Stimulated activated CD4-positive, alpha-beta T cell treated with anti-CD3 and anti-CD28 coated beads, Interleukin-2, amount 100 ng/mL, for 48 hours (primary cell): ENCODE measurements at regions not wholly inside any gene's neighbourhood (a gene's known extent, or its start where the extent isn't known, plus 50 kb on each side); places are given as distances from the start of the nearest gene placed in this dataset.
"Not testable (repeated sequence)": the region's sequence is repeated elsewhere in the genome, so short reads cannot be mapped to it uniquely, and the experiment has no call there.

Experiments used
- DNase-seq, 2 donors: peaks; one replicate each; pipeline ENCODE4 v3.0.0-alpha.2; 2020

DNA sequence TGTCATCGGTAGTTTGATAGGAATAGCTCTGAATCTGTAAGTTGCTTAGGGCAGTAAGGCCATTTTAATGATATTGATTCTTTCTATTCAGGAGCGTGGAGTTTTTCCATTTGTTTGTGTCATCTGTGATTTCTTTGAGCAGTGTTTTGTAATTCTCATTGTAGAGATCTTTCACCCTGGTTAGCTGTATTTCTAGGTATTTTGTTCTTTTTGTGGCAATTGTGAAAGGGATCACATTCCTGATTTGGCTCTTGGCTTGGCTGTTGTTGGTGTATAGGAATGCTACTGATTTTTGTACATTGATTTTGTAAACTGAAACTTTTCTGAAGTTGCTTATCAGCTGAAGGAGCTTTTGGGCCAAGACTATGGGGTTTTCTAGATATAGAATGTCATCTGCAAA is 115.7 kb upstream of the NR3C1 start:
- DNase-seq: not testable (repeated sequence)

DNA sequence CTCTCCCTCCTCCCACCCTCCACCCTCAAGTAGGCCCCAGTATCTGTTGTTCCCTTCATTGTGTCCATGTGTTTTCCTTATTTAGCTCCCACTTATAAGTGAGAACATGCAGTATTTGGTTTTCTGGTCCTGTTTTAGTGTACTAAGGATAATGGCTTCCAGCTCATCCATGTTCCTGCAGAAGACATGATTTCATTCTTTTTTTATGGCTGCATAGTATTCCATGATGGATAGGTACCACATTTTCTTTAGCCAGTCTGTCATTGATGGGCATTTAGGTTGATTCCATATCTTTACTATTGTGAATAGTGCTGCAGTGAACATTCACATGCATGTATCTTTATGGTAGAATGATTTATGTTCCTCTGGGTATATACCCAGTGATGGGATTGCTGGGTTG is 114.3 kb upstream of the NR3C1 start:
- DNase-seq: not testable (repeated sequence)

DNA sequence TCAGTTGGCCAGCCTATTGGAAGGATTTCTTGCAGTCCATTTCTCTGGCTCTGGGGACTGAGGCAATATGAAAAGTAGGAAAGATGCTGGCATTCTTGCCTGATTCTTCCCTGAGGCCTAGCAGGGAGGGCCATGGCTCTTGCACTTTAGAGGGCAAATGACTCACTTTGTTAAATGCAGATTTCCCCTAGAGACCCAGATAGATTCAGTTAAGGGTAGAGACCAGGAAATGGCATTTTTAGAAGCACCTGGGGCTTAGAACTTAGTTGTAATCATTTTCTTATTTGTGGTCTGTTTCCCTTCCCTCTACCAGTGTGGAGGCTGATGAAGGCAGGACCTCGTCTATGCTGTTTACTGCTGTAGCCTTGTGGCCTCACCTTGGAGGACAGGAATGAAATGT is 112.8 kb upstream of the NR3C1 start:
- DNase-seq: no peak

DNA sequence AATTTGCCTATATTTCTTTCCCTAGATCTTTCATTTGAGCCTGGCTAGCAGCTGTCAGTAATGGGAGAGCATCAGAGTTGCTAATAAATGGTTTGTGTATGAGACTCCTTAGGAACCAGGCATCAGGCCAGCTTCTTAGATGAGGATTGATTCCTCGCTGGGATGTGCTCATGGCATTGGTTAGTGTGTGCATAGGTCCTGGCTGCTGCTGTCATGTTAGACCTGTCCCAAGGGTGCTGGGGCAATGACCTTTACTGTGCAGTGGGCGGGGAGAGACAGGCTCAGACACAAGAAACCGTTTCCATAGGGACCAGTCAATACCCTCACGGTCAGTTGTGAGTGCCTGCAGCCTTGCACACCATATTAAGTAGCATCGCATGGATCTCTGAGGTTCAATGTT is 112.3 kb upstream of the NR3C1 start:
- no peak for DNase-seq

DNA sequence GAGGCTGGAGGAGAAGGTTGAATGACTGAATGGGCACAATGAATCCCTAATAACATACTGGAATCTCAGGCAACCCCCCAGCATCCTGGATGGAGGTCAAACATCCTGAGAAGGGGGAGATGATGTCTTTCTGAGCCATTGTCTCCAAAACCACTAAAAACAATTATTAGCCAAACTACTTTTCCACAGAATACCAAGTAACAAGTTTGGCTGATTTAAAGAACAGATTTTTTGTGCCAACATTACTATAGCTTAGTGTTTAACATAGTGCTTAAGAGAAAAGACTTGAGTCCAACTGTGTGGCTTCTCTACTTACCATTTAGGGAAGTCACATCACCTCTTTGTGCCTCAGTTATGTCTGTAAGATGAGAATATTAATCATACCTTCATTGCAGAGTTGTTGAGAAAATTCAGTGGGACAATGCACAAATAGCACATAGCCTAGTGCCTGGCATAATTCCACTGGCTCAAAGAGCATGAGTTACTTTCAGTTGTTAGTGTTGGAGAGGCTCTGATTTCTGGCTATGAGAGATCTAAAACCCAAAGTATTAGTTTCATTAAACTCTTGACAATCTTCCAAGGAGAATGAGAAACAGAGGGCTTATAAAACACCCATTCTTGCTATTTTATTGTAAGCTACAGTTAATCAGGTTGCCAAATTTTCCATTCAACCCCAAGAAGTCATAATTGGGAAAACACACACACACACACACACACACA is 111.3 kb upstream of the NR3C1 start:
- DNase-seq: no peak

DNA sequence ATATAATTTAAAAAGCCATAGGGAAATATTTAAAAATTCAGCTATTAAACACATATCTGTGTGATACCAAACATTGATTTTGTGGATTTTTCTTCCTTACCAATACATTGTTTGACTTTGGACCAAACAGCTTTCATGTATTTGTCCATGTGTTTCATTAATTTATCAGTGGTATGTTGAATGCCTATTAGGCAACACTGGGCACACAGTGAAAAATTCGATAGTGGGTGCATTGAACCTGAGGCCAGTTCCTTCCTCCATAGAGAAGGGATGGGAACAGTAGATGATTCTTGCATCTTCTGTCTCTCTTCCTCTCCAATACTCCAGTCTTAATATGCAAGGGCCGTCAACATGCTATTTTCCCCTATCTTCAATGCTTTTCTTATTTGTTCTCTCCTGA is 110.2 kb upstream of the NR3C1 start:
- no peak for DNase-seq

DNA sequence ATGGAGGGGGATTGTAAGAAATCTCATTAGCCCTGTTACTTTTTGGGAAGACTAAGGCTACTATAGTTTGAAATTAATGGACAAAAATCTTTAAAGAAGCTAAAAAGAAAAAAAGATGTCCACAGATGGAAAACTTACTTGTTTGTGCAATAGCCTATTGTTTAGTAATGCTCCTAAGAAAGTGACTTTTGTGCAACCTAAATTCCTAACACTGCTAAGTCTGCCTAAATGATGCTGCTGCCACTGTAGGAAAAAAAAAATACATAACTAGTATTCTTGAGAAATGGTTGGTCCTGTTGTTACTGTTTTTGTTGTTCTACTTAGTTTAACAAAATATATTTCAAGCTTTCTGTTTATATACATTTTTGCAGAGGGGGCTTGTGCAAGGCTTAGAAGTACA is 108.2 kb upstream of the NR3C1 start:
- DNase-seq: no peak

DNA sequence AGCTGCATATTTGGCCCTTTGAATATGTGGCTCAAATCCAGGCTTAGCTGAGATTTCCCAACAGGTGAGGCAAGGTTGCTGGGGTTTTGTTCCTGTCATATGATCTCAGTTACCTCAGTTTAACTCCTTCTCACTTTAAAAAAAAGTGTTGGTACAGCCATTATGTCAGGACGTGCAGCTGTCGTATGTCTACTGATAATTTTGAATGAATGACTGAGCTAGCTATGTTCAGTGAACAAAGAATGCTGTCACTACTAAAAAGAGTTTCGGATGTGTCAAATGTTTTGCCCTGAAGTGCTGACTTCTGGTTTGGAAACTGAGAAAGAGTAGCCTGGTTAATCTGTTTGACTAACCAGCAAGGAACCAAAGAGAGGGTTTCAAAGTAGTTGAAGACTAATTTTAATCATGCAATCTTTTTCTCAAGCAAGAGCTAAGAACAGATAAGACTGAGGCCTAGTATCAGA is 106.3 kb upstream of the NR3C1 start:
- no peak for DNase-seq

DNA sequence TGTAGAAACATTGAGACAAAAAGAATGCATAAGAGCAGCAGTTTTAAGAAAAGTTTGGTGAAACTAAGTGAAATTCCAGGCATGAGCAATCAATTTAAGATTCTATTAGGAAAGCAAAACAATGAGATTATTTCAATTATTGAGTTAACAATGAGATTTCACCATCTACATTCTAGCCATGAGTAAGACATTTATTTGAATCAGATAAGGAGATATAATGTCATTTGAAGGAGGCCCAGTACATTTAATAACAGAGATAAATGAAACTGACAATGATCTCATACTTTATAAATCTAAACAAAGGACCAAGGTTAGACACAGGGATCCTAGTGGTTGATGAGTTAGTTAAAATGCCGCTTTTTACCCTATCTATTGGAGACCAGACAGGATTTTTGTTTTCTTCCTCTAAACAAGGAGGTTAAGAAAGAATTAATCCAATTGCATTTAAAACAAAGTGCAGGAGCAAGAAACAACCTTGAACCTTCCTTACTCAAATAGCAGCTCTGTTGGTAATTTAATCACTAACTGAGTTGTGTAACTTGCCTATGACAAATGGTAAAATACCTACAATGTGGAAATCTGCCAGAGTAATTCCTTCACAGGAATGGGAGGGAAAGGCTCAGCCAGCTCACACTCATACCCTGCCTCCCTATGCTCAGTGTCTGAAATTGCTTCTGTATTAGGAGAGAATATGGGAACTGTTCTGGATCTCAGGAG is 103.5 kb upstream of the NR3C1 start:
- DNase-seq: no peak

DNA sequence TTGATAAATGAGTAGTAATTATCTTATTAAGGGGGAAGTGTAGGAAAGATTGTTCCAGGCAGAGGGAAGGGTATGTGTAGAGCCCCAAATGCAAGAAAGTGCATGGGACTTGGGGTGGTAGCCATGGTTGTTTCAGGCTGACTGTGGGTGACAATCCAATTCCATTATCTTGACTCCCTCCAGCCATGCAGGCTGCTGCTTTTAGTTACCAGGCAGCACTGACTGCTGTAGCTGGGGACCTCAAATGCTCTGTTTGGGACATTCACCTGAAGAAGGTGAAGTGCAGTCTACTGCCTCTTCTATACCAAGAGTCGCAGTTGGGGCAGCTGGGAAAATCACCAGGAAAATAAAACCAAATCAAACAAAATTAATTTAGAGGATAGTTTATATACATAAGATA is 102.4 kb upstream of the NR3C1 start:
- no peak for DNase-seq

DNA sequence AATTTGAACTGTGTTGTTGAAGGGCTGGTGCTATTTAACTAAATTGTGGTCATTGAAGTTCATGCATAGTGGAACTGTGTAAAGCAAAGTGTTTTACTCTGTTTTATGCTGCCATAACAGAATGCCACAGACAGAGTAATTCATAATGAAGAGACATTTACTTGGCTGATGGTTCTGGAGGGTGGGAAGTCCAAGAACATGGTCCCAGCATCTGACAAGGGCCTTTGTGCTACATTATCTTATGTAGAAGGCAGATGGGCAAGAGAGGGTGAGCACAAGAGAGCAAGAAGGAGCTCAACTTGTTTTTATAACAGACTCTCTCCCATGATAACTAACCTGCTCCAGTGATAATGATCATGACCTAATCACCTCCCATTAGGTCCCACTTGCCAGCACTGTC is 101.9 kb upstream of the NR3C1 start:
- DNase-seq: no peak

DNA sequence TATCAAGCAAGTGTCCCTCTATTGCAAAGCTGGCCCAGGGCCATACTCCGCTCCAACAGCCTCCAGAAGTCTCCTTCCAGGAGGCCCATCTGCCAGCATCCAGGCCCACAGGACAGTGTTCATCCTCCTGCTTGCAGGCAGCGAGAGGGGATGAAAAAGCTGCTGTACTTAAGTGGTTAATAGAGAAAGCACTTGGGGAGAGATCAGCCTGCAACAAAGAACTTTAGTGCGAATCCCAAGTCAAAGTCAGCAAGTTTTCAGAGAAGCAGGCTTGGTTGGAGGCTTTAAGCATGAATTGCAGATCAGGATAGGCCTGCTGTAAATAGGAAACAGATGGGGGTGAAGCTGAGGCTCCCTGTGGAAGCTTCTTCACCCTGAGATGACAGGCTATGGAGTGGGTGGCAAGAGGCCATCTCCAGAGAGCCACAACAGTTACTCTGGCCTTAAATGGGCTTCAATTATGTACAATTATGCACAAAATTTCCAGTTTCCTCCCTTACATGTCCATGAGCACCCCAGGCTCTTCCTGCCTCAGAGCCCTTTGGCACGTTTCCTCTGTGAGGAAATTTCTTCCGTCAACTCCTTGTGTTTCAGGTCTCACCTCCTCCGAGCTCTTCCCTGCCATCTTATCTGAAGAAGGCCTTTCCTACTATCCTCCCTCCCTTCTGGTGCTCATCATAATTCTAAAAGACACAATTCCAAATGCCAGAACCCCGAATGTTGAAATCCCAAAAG is 98.0 kb upstream of the NR3C1 start:
- no peak for DNase-seq

DNA sequence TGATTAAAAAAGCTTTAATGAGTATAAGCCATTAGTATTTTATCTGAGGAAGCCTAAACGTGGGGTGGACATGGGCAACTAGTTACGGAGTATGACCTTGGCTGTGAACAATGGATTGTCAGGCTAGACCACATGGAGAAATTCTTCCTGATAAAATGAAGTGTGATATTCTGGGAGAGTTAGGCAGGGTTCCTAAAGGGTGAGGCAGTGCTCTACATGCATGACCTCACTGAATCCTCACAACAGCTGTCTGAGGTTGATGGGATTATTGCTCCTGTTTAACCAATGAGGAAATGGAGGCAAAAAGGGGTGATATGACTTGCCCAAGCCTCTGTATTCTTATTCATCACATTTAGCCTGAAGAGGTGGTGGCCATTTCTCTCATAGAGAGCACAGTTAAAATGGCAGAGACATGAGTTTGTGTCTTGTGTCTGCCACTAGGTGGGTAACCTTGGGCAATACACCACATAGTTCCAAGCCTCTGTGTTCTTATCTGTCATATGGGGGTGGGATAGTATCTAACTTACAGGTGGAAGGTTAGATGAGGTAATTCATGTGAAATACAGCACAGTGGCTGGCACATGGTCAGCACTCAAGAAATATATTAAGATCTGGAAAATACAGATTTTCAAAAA is 96.1 kb upstream of the NR3C1 start:
- no peak for DNase-seq

DNA sequence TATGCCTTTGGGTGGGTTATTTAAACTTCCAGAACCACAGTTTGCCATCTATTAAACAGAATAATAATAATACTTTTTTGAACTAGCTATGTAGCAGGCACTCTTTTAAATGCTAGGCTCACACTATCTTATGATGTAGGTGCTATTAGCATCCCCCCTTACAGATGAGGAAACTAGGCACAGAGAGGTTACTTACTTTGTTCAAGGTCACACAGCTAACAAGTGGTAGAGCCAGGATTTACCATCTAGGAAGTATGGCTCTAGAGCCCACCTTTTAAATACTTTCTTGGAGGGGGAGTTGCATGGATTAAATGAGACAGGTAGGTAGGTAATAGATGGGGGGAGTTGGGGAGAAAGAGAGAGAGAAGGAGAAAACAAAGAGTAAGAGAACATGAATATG is 95.3 kb upstream of the NR3C1 start:
- no peak for DNase-seq

DNA sequence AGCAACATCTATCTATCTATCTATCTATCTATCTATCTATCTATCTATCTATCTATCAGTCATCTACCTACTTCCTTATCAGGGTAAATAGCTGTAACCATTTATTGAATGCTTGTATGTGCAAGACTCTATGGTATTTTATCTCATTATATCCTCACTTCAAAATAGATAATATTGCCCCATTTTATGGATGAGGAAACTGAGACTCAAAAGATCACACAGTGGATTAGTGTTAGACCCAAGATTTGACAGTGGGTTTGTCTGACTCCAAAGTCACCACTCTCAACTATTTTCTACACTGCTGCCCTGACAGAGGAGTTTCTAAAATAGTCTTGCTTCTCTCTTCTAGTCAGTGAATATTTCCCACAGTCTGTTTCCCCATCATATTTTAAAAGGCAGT is 94.3 kb upstream of the NR3C1 start:
- no peak for DNase-seq

DNA sequence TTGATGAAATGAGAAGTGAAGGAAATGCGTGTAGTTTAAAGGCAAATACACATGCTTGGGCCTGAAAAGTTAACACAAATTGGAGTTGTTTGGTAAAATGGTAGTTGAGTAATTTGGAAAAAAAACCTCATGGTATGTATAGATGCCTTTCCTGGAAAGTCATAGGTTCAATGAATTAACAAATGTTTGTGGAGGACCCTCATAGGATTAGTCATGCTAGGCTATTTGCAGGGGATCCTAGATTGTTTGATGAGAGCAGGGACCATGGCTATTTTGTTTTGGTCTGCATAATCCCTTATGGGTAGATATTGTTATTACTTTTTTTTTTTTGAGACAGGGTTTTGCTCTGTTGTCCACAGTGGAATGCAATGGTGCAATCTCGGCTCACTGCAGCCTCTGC is 93.5 kb upstream of the NR3C1 start:
- no peak for DNase-seq

DNA sequence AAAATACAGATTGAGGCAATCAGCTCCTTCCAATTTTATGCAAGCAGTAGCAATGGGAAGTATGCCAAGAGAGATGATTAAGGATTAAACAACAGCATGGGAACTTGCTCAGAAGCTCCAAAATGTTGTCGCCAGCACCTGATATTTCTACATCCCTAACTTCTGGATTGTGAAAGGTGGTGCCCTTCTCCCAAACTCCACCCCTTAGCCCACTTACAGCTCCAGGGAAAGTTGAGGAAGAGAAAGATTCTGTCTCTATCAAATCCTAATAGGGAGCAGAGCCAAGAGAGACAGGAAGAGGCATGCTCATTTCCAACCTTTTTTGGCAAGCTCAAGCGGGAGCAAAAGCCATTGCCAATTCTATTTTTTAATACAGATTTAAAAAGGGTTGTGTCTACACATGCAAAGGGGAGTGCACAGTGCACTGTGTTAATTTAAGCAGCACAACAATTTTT is 92.4 kb upstream of the NR3C1 start:
- no peak for DNase-seq

DNA sequence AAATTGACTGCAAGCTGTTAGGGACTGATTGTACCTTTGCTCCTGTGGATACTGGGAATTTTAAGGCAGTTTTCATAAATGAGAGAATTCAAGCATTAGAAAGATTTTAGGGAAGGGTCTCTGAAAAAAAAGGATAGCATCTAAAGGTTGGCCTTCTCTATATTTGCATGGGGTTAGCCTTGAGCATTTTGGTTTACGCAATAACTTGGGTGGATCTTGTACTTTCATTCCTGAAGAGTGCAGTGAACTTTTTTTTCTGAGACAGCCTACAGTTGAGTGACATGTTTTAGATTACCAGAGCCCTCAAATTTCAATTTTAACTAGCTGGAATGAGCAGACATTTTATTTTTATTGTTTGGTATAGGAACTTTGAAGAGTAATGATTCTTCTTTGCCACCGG is 91.6 kb upstream of the NR3C1 start:
- DNase-seq: no peak

DNA sequence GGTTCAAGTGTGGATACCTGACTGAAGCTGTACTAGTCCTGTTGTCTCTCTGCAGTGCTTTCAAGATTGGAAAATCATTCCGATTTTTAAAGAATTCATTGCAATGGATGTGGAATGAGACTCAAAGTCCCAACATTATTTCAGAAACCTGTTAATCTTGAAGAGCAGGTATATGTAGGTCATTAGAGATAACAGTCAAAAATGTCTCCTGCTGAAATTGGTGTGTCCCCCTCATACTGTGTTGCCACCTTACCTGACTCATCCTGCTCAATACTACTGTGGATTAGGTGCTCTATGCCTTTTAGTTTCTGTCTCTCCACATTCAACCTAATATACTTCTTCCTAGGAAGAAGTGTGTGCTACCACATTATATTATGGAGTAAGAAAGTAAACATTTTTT is 91.1 kb upstream of the NR3C1 start:
- no peak for DNase-seq

DNA sequence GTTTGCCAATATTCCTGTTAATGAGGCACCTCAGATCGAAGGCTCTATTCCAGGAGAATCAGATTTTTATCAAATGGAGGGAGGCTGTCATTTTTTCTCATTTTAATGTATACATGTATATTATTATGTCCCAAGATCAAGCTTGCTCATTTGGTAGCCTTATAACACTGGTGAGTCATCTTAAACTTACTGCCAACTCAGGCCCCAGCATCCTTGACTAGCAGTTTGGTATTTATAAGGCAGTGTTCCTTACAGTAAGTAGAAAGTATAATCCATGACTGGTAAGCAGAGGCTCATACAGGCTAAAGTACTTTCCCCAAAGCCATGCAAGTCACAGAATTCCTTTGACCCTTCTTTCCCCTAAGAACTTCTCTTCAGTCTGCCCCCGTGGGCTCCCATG is 90.7 kb upstream of the NR3C1 start:
- no peak for DNase-seq

DNA sequence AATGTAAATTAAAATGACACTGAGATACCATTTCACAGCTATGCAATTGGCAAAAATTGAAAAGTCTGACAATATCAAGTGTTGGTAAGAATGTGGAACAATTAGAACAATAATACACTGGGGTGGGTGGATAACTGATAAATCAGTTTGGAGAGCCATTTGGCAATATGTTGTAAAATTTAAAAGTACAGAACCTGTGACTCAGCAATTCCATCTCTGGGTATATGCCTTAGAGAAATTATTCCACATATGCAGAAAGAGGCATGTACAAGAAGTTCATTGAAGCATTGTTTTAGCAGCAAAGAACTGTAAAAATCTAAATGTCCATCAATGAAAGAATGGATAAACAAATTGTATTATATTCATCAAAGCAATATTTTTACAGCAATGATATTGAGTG is 89.3 kb upstream of the NR3C1 start:
- no peak for DNase-seq

DNA sequence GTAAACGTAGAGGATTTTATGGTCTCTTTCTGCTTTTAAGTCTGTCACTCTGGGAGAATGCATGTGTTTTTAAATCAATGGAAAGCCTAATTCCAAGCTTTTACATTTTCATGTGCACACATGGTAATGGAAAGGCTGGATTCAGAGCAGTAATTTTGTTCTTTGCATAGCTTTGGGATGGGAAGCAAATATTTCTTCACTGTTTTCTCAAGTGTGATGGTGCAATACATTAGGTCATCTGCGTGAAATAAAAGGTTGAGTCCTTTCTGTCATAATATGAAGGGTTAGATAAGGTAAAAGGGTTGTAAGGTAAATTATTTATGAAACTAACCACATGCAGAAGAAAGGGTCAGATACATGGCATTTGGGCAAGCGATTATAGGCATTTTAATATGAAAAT is 88.2 kb upstream of the NR3C1 start:
- DNase-seq: no peak

DNA sequence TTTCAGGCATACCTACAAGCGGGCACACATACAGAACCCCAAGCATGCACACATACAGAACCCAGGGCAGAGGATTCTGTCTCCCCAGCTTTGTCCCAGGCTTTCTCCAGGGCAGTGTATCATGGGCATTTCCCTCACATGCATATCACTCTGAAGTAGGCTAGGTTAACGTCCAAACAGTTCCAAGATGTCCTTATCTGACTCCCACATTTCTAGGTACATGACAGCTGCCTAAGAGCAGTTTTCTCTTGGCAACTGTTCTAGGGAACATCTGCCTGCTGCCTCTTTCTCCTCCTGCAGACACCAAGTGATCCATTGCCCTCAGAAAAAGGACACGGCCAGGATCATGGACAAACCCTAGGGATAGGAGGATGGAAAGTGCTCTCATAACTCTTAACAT is 84.9 kb upstream of the NR3C1 start:
- DNase-seq: no peak

DNA sequence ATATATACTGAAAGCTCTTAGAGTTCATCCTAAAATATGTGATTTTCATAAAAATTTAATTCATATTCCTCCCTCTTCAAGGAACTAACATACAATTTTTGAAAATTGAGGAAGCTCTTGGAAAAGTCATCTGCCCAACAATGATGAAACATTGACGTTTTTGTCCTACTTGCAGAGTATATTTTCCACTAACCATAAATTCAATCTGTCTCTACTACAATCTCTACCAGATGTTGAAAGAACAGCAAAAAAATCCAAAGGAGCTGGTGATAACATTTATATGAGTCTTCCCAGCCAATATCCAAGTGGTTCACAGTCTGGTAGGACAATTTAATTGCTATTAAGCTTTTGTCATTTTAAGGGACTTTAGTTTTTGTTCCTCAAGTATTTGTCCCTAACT is 81.1 kb upstream of the NR3C1 start:
- DNase-seq: no peak
